Gastrocnemius medialis (tissue), 4 donors: ENCODE measurements at regions not wholly inside any gene's neighbourhood (a gene's known extent, or its start where the extent isn't known, plus 50 kb on each side); places are given as distances from the start of the nearest gene placed in this dataset.
"Not testable (repeated sequence)": the region's sequence is repeated elsewhere in the genome, so short reads cannot be mapped to it uniquely, and the experiment has no call there.

Source experiments
- ATAC-seq, 2 donors: fragments of 150-250 bp; one replicate each; pipeline ENCODE4 v1.9.1; 2016
- DNase-seq, 2 donors: peaks; one replicate each; pipeline ENCODE4 v3.0.0-alpha.2; 2019
- H3K27ac ChIP-seq, 4 donors: fragments of 200-600 bp; sonication (generic); 1 replicate in 1 of 4; 2 replicates in 3 of 4; pipeline ENCODE4 v1.5.1; 2016 to 2018; ENCODE audit warnings: mild to moderate bottlenecking in 2 of 4, moderate library complexity in 1 of 4
- H3K27me3 ChIP-seq, 3 donors: fragments of 200-600 bp; sonication (generic) in 2 of 3; 1 replicate in 1 of 3; 2 replicates in 2 of 3; pipeline versions ENCODE4 v1.5.1 to v1.6.0; 2016 to 2019; ENCODE audit warnings: mild to moderate bottlenecking in 1 of 3, moderate library complexity in 1 of 3
- H3K36me3 ChIP-seq, 2 donors: fragments of 200-600 bp; sonication (generic) in 1 of 2; one replicate each; pipeline ENCODE4 v1.5.1; 2017 to 2018
- H3K4me1 ChIP-seq, 2 donors: fragments of 200-600 bp; sonication (generic) in 1 of 2; one replicate each; pipeline ENCODE4 v1.5.1; 2016 to 2017; ENCODE audit warnings: mild to moderate bottlenecking in 2 of 2
- H3K4me3 ChIP-seq, 4 donors: fragments of 200-600 bp; sonication (generic) in 3 of 4; 1 replicate in 1 of 4; 2 replicates in 3 of 4; pipeline ENCODE4 v1.5.1; 2016 to 2019; ENCODE audit warnings: mild to moderate bottlenecking in 2 of 4
- H3K9me3 ChIP-seq, 3 donors: fragments of 200-600 bp; sonication (generic) in 2 of 3; 1 replicate in 1 of 3; 2 replicates in 2 of 3; pipeline ENCODE4 v1.5.1; 2016 to 2019
- CTCF ChIP-seq, 5 experiments: fragments of 450-650 bp in 3 of 5; fragments of 200-600 bp in 2 of 5; sonication (generic) in 2 of 5; IDR thresholded peaks in 4 of 5; conservative IDR thresholded peaks in 1 of 5; 1 replicate in 4 of 5; 2 replicates in 1 of 5; pipeline ENCODE4 v1.5.1; 2016 to 2019; ENCODE audit warnings: antibody characterized with exemption in 5 of 5, mild to moderate bottlenecking in 3 of 5, moderate library complexity in 3 of 5
- POLR2A ChIP-seq, 2 donors: fragments of 450-650 bp; IDR thresholded peaks; one replicate each; pipeline ENCODE4 v1.6.1; 2017; ENCODE audit warnings: antibody characterized with exemption in 2 of 2, mild to moderate bottlenecking in 2 of 2, moderate library complexity in 2 of 2
- in situ Hi-C, 4 donors: fragments of 200-750 bp; cut with MboI; loops; one replicate each; pipeline versions ENCODE4 v1.15.0 to v1.8.0; 2017; ENCODE audit warnings: low sequenced_read_pairs in 4 of 4
- intact Hi-C: fragments of 100-400 bp; cut with DNase I; formaldehyde crosslinking; loops from one replicate; pipeline ENCODE4 v1.15.1; 2023; ENCODE audit warnings: low total_unique reads

- Histone ChIP-seq H3K4me1 (no peaks in the 10 kb centered on the region), H3K9me3 (no peaks in the 10 kb centered on the region), H3K4me3 (no peak overlapping the region), H3K36me3 (no peaks in the 10 kb centered on the region), H3K27me3 (no peaks in the 10 kb centered on the region), H3K27ac (no peak overlapping the region)
- in situ Hi-C loops (no loop called here), intact Hi-C loops (no loop called here)
- DNase-seq = no peak
- no peak for ATAC-seq
- TF ChIP-seq CTCF (IDR thresholded peaks at IDR 0.05 in 4 of 5, conservative IDR thresholded peaks at IDR 0.05 in 1 of 5) = no peak
- TF ChIP-seq POLR2A (IDR thresholded peaks at IDR 0.05) = no peak
These were observed 816.0 kb upstream of the CDH9 start for GRCh38 chr5:27854243-27854852.

- DNase-seq = no peak
- TF ChIP-seq CTCF (IDR thresholded peaks at IDR 0.05 in 4 of 5, conservative IDR thresholded peaks at IDR 0.05 in 1 of 5) = no peak
- no peak for TF ChIP-seq POLR2A (IDR thresholded peaks at IDR 0.05)
- Histone ChIP-seq H3K4me1 (no peaks in the 10 kb centered on the region), H3K4me3 (no peak overlapping the region), H3K27me3 (no peaks in the 10 kb centered on the region), H3K27ac (no peak overlapping the region), H3K9me3 (no peaks in the 10 kb centered on the region), H3K36me3 (no peaks in the 10 kb centered on the region)
- intact Hi-C loops (no loop called here), in situ Hi-C loops (no loop called here)
- ATAC-seq = no peak
These were observed 806.9 kb upstream of the CDH9 start for GRCh38 chr5:27845248-27845647.

GRCh38 chr5:27836704-27837103, 798.3 kb upstream of the CDH9 start:
- H3K27ac ChIP-seq, in situ Hi-C loops, H3K4me3 ChIP-seq, H3K4me1 ChIP-seq, ATAC-seq, H3K36me3 ChIP-seq, DNase-seq, H3K9me3 ChIP-seq, intact Hi-C loops, H3K27me3 ChIP-seq: not testable (repeated sequence)

GRCh38 chr5:27832886-27833285, 794.5 kb upstream of the CDH9 start:
- Histone ChIP-seq H3K27ac (no peak overlapping the region), H3K27me3 (no peaks in the 10 kb centered on the region), H3K4me3 (no peak overlapping the region), H3K36me3 (no peaks in the 10 kb centered on the region), H3K4me1 (no peaks in the 10 kb centered on the region), H3K9me3 (no peaks in the 10 kb centered on the region)
- in situ Hi-C loops (no loop called here), intact Hi-C loops (no loop called here)
- DNase-seq = no peak
- no peak for TF ChIP-seq CTCF (IDR thresholded peaks at IDR 0.05 in 4 of 5, conservative IDR thresholded peaks at IDR 0.05 in 1 of 5)
- no peak for TF ChIP-seq POLR2A (IDR thresholded peaks at IDR 0.05)
- ATAC-seq = no peak

GRCh38 chr5:27830546-27830945, 792.2 kb upstream of the CDH9 start:
- intact Hi-C loops = no loop called here
- Histone ChIP-seq H3K9me3 (no peaks in the 10 kb centered on the region), H3K27me3 (no peaks in the 10 kb centered on the region), H3K4me1 (no peaks in the 10 kb centered on the region), H3K36me3 (no peaks in the 10 kb centered on the region), H3K4me3 (no peak overlapping the region), H3K27ac (no peak overlapping the region)
- ATAC-seq (no peak), DNase-seq (no peak)
- in situ Hi-C loops = no loop called here
- TF ChIP-seq CTCF (IDR thresholded peaks at IDR 0.05 in 4 of 5, conservative IDR thresholded peaks at IDR 0.05 in 1 of 5) = no peak
- no peak for TF ChIP-seq POLR2A (IDR thresholded peaks at IDR 0.05)
